ENCODE measurements at regions not wholly inside any gene's neighbourhood (a gene's known extent, or its start where the extent isn't known, plus 50 kb on each side); places are given as distances from the start of the nearest gene placed in this dataset.

- TF ChIP-seq POLR2AphosphoS5 (IDR thresholded peaks at IDR 0.05; ENCODE audit: borderline replicate concordance, low read depth, low read length) (no peak), EZH2 (IDR thresholded peaks at IDR 0.05) (no peak)
Observed at GRCh38 chr3:64747679-64748078, 59.9 kb upstream of the ADAMTS9 start.

Measured in SK-N-MC (cell line).